ENCODE measurements at regions not wholly inside any gene's neighbourhood (a gene's known extent, or its start where the extent isn't known, plus 50 kb on each side); places are given as distances from the start of the nearest gene placed in this dataset.

DNA sequence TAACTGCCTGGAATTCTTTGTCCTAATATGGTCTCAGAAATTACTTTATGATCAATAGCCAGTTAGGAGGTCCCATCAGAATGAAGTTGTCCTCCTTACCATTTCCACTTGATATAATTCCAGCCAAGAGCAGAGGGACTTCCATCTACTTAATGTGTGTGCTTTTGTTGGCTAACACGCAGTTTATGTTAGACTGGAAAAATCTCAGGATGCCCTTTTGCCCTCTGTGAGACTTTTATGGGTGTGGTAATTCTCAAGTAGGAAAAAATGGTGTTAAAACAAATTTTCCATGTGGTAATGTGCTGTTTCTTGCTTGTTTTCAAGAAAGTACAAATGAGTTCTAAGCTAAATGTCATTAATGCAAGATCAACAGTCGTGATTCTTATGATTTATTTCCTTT is 327.1 kb downstream of the MTRR start:
- TF ChIP-seq, protein P1, sequence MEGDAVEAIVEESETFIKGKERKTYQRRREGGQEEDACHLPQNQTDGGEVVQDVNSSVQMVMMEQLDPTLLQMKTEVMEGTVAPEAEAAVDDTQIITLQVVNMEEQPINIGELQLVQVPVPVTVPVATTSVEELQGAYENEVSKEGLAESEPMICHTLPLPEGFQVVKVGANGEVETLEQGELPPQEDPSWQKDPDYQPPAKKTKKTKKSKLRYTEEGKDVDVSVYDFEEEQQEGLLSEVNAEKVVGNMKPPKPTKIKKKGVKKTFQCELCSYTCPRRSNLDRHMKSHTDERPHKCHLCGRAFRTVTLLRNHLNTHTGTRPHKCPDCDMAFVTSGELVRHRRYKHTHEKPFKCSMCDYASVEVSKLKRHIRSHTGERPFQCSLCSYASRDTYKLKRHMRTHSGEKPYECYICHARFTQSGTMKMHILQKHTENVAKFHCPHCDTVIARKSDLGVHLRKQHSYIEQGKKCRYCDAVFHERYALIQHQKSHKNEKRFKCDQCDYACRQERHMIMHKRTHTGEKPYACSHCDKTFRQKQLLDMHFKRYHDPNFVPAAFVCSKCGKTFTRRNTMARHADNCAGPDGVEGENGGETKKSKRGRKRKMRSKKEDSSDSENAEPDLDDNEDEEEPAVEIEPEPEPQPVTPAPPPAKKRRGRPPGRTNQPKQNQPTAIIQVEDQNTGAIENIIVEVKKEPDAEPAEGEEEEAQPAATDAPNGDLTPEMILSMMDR (IDR thresholded peaks at IDR 0.05; ENCODE audit: low read length, missing control alignments), result no peak
- H3K4me3 ChIP-seq (replicated peaks; ENCODE audit: low read depth, low read length), result no peak overlapping the region
- no peak for DNase-seq (ENCODE audit: low read depth)

DNA sequence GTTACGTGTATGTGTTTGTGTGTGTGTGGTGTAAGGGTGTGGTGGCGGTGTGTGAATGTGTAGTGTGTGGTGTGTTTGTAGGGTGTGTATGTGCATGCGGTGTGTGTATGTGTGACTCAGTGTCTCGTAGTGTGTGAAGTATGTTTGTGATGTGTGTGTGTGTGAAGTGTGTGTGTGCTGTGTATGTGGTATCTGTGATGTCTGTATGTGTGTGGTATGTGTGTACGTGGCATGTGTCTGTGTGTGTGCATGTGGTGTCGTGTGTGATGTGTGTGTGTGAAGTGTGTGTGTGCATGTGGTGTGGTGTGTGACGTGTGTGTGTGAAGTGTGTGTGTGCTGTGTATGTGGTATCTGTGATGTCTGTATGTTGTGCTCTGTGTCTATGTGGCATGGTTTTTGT is 339.4 kb downstream of the MTRR start:
- no peak for DNase-seq (ENCODE audit: low read depth)
- no peak overlapping the region for H3K4me3 ChIP-seq (replicated peaks; ENCODE audit: low read depth, low read length)
- TF ChIP-seq, protein P1 (IDR thresholded peaks at IDR 0.05; ENCODE audit: low read length, missing control alignments), result no peak

DNA sequence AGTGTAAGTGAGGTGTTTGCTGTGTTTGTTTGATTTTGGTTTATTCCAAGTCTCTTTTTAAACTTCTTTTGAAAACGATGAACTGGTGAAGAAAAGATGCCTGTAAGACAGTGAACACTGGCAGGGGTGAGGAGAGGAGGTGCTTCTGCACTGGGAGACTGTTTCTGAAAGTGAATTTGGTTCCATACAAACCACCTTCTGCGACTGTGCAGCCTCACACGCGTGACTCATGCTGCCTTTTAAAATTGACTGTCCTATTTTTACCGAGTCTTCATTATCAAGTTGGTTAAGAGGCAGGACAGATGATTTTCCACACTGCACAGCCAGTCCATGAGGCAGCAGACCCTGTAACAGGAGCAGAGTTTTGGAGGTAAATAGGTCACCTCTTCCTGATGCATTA is 340.6 kb downstream of the MTRR start:
- H3K4me3 ChIP-seq (replicated peaks; ENCODE audit: low read depth, low read length), result no peak overlapping the region
- no peak for DNase-seq (ENCODE audit: low read depth)
- TF ChIP-seq, protein P1 (IDR thresholded peaks at IDR 0.05; ENCODE audit: low read length, missing control alignments), result no peak

DNA sequence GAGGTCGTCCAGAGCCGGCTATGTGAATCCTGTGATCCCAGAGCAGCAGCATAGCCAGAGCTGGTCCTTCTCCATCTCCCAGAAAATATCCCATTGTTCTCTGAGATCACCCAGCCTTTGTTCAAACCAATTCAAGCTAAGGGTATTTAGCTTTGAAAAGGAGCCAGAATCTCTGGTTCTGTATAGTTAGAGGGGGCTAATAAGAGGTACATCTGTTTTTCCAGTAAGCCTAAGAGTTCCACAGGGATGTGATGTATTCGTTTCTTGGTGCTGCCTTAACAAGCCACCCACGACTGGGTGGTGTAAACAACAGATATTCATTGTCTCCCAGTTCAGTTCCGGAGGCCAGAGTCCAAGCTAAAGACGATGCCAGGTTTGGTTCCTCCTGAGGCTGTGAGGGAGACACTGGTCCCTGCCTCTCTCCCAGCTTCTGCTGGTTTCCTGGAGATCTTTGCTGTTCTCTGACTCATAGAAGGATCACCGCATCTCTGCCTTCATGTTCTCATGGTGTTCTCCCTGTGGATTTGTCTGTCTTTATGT is 344.8 kb downstream of the MTRR start:
- no peak for DNase-seq (ENCODE audit: low read depth)
- TF ChIP-seq, protein P1 (IDR thresholded peaks at IDR 0.05; ENCODE audit: low read length, missing control alignments), result no peak
- no peak overlapping the region for H3K4me3 ChIP-seq (replicated peaks; ENCODE audit: low read depth, low read length)

DNA sequence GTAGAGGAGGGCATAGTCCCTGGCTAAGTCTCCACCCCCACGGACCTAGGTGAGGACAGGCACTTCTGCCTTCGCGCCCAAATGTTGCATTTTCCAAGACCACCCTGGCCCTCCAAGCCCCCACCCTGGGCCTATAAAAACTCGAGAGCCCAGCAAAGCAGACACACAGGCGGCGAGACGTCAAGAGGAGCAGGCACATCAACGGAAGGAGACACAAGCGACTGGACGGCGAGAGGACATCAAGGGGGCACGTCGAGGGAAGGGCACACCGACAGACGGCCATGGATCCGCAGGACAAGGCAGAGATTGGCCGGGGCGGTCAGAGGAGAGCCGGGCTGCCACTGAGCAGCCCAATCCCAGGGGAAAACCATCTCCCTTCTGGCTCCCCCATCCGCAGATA is 348.0 kb downstream of the MTRR start:
- H3K4me3 ChIP-seq (replicated peaks; ENCODE audit: low read depth, low read length), result no peak overlapping the region
- no peak for DNase-seq (ENCODE audit: low read depth)
- TF ChIP-seq, protein P1 (IDR thresholded peaks at IDR 0.05; ENCODE audit: low read length, missing control alignments), result no peak

DNA sequence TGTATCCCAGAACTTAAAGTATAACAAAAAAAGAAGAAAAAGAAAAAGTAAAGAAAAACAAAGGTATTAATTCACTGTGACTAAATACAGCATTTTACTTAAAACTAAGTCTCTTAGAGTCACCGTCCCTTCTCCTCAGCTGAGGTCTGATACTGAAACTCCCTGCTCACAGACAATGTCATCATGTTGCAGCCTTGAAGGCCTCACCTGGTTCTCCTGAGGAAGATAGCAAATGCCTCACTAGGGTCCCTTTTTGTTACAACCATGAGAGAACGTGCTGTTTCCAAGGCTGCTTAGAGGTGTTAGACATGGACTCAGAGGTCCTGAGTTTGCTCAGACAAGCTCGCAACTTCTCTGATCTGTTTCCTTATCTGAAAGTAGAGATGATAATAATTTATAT is 357.2 kb downstream of the MTRR start:
- DNase-seq (ENCODE audit: low read depth), result no peak
- H3K4me3 ChIP-seq (replicated peaks; ENCODE audit: low read depth, low read length), result no peak overlapping the region
- TF ChIP-seq, protein P1 (IDR thresholded peaks at IDR 0.05; ENCODE audit: low read length, missing control alignments), result no peak

DNA sequence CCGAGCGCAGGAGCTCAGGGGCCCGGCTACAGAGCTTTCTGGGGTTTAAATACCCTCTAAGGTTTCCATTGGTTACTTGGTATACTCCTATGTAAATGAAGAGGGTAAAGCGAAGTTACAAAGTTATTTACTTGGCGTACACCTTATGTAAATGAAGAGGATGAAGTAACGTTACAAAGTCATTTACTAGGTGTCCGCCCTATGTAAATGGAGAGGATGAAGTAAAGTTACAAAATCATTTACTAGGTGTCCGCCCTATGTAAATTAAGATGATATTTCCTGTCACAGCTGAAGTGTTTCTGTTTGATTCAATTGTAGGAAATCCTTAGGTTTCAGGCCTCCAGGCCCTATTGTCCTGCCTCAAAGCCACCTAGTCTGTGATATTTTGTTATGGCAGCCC is 358.2 kb downstream of the MTRR start:
- no peak overlapping the region for H3K4me3 ChIP-seq (replicated peaks; ENCODE audit: low read depth, low read length)
- TF ChIP-seq, protein P1 (IDR thresholded peaks at IDR 0.05; ENCODE audit: low read length, missing control alignments), result no peak
- no peak for DNase-seq (ENCODE audit: low read depth)

Measured in fibroblast of pulmonary artery (primary cell).